ENCODE measurements at regions not wholly inside any gene's neighbourhood (a gene's known extent, or its start where the extent isn't known, plus 50 kb on each side); places are given as distances from the start of the nearest gene placed in this dataset.

- H3K36me3 ChIP-seq = no peaks in the 10 kb centered on the region
- H3K27me3 ChIP-seq = no peaks in the 10 kb centered on the region
- no peak for TF ChIP-seq CTCF (IDR thresholded peaks at IDR 0.05)
- no peak overlapping the region for H3K27ac ChIP-seq
- H3K9me3 ChIP-seq = no peaks in the 10 kb centered on the region
- intact Hi-C loops (cut with DNase I) = no loop called here
- no peak overlapping the region for H3K4me3 ChIP-seq
- DNase-seq = no peak
- no peak overlapping the region for H3K9ac ChIP-seq (ENCODE audit: low read depth in 2 of 2, low read length in 2 of 2)
- H3K4me1 ChIP-seq = no peaks in the 10 kb centered on the region
These were observed 95.5 kb upstream of the PUM3 start for GRCh38 chr9:2939368-2939767.

GRCh38 chr9:2936221-2936620, 92.3 kb upstream of the PUM3 start:
- intact Hi-C loops (cut with DNase I) = no loop called here
- Histone ChIP-seq H3K9me3 (no peaks in the 10 kb centered on the region), H3K27ac (no peak overlapping the region), H3K27me3 (no peaks in the 10 kb centered on the region), H3K4me1 (no peaks in the 10 kb centered on the region), H3K4me3 (no peak overlapping the region), H3K9ac (ENCODE audit: low read depth in 2 of 2, low read length in 2 of 2) (no peak overlapping the region), H3K36me3 (no peaks in the 10 kb centered on the region)
- TF ChIP-seq CTCF (IDR thresholded peaks at IDR 0.05) = no peak
- DNase-seq = no peak

GRCh38 chr9:2934883-2935282, 91.0 kb upstream of the PUM3 start:
- Histone ChIP-seq H3K4me1 (no peaks in the 10 kb centered on the region), H3K36me3 (no peaks in the 10 kb centered on the region), H3K4me3 (no peak overlapping the region), H3K27me3 (no peaks in the 10 kb centered on the region), H3K27ac (no peak overlapping the region), H3K9me3 (no peaks in the 10 kb centered on the region), H3K9ac (ENCODE audit: low read depth in 2 of 2, low read length in 2 of 2) (no peak overlapping the region)
- no peak for DNase-seq
- intact Hi-C loops (cut with DNase I) = no loop called here
- no peak for TF ChIP-seq CTCF (IDR thresholded peaks at IDR 0.05)

GRCh38 chr9:2934241-2934650, 90.4 kb upstream of the PUM3 start:
- intact Hi-C loops (cut with DNase I) = no loop called here
- Histone ChIP-seq H3K27me3 (no peaks in the 10 kb centered on the region), H3K4me3 (no peak overlapping the region), H3K9ac (ENCODE audit: low read depth in 2 of 2, low read length in 2 of 2) (no peak overlapping the region), H3K4me1 (no peaks in the 10 kb centered on the region), H3K36me3 (no peaks in the 10 kb centered on the region), H3K9me3 (no peaks in the 10 kb centered on the region), H3K27ac (no peak overlapping the region)
- no peak for TF ChIP-seq CTCF (IDR thresholded peaks at IDR 0.05)
- DNase-seq = no peak

- H3K27me3 ChIP-seq = no peaks in the 10 kb centered on the region
- no peaks in the 10 kb centered on the region for H3K36me3 ChIP-seq
- no peak overlapping the region for H3K9ac ChIP-seq (ENCODE audit: low read depth in 2 of 2, low read length in 2 of 2)
- H3K4me1 ChIP-seq = no peaks in the 10 kb centered on the region
- DNase-seq = no peak
- no peaks in the 10 kb centered on the region for H3K9me3 ChIP-seq
- intact Hi-C loops (cut with DNase I) = no loop called here
- H3K27ac ChIP-seq = no peak overlapping the region
- H3K4me3 ChIP-seq = no peak overlapping the region
- no peak for TF ChIP-seq CTCF (IDR thresholded peaks at IDR 0.05)
These were observed 89.5 kb upstream of the PUM3 start for GRCh38 chr9:2933165-2934095.

Measured in colonic mucosa (tissue), 4 donors.